ENCODE measurements at regions not wholly inside any gene's neighbourhood (a gene's known extent, or its start where the extent isn't known, plus 50 kb on each side); places are given as distances from the start of the nearest gene placed in this dataset.
"Not testable (repeated sequence)": the region's sequence is repeated elsewhere in the genome, so short reads cannot be mapped to it uniquely, and the experiment has no call there.

DNA sequence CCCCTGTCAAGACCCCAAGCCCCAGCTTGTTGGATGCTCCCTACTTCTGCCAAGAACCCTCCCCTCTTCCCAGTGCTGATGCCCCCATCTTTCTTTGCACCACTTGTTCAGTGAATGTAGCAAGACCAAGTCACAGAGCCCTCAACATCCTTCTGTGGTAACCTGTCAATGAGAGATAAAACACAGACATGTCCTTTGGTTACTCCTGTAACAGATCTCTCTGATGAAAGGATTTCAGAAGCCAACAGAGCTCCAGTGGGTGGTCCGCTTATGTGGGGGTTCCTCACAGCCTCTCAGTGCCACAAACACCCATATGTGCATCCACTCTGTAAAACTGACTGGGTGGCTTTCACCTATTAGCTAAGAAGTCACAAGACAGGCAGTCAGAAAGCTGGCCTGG, 93.2 kb upstream of the CST7 start:
- H3K4me3 ChIP-seq (replicated peaks in 1 of 3; ENCODE audit: insufficient read depth in 1 of 3, low read depth in 1 of 3, low read length in 3 of 3) = no peak overlapping the region
- no peaks in the 10 kb centered on the region for H3K9me1 ChIP-seq (replicated peaks; ENCODE audit: control insufficient read depth, extremely low read depth, insufficient read depth, low read length)
- H3K9ac ChIP-seq (replicated peaks; ENCODE audit: extremely low read depth, insufficient read depth, low read length) = no peak overlapping the region
- H3K9me3 ChIP-seq (replicated peaks; ENCODE audit: control insufficient read depth, insufficient read depth, low read length) = peaks cover 3% of the 10 kb centered on the region
- ChIA-PET POLR2A (no interaction called here), CTCF (no interaction called here)
- TF ChIP-seq GATA2 (IDR thresholded peaks at IDR 0.05; ENCODE audit: insufficient read depth, insufficient read length, low read depth, low read length) (no peak), POLR2A (IDR thresholded peaks at IDR 0.05; ENCODE audit: low read depth, low read length) (no peak), POLR2AphosphoS5 (IDR thresholded peaks at IDR 0.05; ENCODE audit: insufficient read depth, low read depth, low read length) (no peak), MYC (IDR thresholded peaks at IDR 0.05; ENCODE audit: low read depth, low read length) (no peak), EZH2 (IDR thresholded peaks at IDR 0.05; ENCODE audit: borderline replicate concordance, low read depth, low read length, severe bottlenecking) (no peak), FOS (IDR thresholded peaks at IDR 0.05; ENCODE audit: borderline replicate concordance, insufficient read depth, low read length) (no peak), JUN (IDR thresholded peaks at IDR 0.05; ENCODE audit: borderline replicate concordance, insufficient read depth, insufficient read length, low read depth) (no peak)
- TF ChIP-seq, protein P1, sequence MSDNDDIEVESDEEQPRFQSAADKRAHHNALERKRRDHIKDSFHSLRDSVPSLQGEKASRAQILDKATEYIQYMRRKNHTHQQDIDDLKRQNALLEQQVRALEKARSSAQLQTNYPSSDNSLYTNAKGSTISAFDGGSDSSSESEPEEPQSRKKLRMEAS (IDR thresholded peaks at IDR 0.05; ENCODE audit: insufficient read depth, insufficient read length) = no peak
- TF ChIP-seq, protein P2, sequence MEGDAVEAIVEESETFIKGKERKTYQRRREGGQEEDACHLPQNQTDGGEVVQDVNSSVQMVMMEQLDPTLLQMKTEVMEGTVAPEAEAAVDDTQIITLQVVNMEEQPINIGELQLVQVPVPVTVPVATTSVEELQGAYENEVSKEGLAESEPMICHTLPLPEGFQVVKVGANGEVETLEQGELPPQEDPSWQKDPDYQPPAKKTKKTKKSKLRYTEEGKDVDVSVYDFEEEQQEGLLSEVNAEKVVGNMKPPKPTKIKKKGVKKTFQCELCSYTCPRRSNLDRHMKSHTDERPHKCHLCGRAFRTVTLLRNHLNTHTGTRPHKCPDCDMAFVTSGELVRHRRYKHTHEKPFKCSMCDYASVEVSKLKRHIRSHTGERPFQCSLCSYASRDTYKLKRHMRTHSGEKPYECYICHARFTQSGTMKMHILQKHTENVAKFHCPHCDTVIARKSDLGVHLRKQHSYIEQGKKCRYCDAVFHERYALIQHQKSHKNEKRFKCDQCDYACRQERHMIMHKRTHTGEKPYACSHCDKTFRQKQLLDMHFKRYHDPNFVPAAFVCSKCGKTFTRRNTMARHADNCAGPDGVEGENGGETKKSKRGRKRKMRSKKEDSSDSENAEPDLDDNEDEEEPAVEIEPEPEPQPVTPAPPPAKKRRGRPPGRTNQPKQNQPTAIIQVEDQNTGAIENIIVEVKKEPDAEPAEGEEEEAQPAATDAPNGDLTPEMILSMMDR (IDR thresholded peaks at IDR 0.05; ENCODE audit: extremely low read depth in 1 of 2, insufficient read depth in 1 of 2, low read depth in 1 of 2, low read length in 2 of 2) = no peak
- intact Hi-C loops (cut with micrococcal nuclease) (no loop called here), dilution Hi-C loops (cut with MboI; ENCODE audit: extremely low pct_ligation_motif_present, low sequenced_read_pairs) (no loop called here)
- H4K20me1 ChIP-seq (replicated peaks; ENCODE audit: control insufficient read depth, extremely low read depth, insufficient read depth, low read length) = no peaks in the 10 kb centered on the region
- DNase-seq (ENCODE audit: low read depth, low spot score) (no peak), FAIRE-seq (no peak)
- H3K36me3 ChIP-seq (ENCODE audit: control insufficient read depth in 2 of 2, extremely low read depth in 1 of 2, insufficient read depth in 2 of 2, low read length in 2 of 2) = no peaks in the 10 kb centered on the region
- no peaks in the 10 kb centered on the region for H3K79me2 ChIP-seq (ENCODE audit: control insufficient read depth, insufficient read depth, low read length)
- no peak overlapping the region for H2AFZ ChIP-seq (ENCODE audit: low read depth, low read length)
- no peak overlapping the region for H3K4me2 ChIP-seq (ENCODE audit: insufficient read depth, low read length)
- no peaks in the 10 kb centered on the region for H3K27me3 ChIP-seq (ENCODE audit: control insufficient read depth in 2 of 2, insufficient read depth in 2 of 2, low read length in 2 of 2)
- no peak overlapping the region for H3K27ac ChIP-seq (ENCODE audit: insufficient read depth, low read depth, low read length)
- no TSS peak for BruUV-seq (replicated peaks)
- H3K4me1 ChIP-seq (ENCODE audit: control insufficient read depth, extremely low read depth, insufficient read depth, low read length) = no peaks in the 10 kb centered on the region

DNA sequence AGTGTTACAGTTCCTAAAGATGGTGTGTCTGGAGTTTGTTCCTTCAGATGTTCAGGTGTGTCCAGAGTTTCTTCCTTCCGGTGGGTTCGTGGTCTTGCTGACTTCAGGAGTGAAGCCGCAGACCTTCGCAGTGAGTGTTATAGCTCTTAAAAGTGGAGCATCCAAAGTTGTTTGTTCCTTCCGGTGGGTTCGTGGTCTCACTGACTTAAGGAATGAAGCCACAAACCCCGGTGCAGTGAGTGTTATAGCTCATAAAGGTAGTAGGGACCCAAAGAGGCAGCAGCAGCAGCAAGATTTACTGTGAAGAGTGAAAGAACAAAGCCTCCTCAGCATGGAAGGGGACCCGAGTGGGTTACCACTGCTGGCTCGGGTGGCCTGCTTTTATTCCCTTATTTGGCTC, 90.6 kb upstream of the CST7 start:
- H3K4me3 ChIP-seq (replicated peaks in 1 of 3; ENCODE audit: insufficient read depth in 1 of 3, low read depth in 1 of 3, low read length in 3 of 3); H3K4me2 ChIP-seq (ENCODE audit: insufficient read depth, low read length); POLR2A ChIA-PET; H3K9ac ChIP-seq (replicated peaks; ENCODE audit: extremely low read depth, insufficient read depth, low read length); CTCF ChIA-PET; H3K27me3 ChIP-seq (ENCODE audit: control insufficient read depth in 2 of 2, insufficient read depth in 2 of 2, low read length in 2 of 2); dilution Hi-C loops (cut with MboI; ENCODE audit: extremely low pct_ligation_motif_present, low sequenced_read_pairs); H3K79me2 ChIP-seq (ENCODE audit: control insufficient read depth, insufficient read depth, low read length); H3K36me3 ChIP-seq (ENCODE audit: control insufficient read depth in 2 of 2, extremely low read depth in 1 of 2, insufficient read depth in 2 of 2, low read length in 2 of 2); intact Hi-C loops (cut with micrococcal nuclease); H3K4me1 ChIP-seq (ENCODE audit: control insufficient read depth, extremely low read depth, insufficient read depth, low read length); H3K27ac ChIP-seq (ENCODE audit: insufficient read depth, low read depth, low read length); H2AFZ ChIP-seq (ENCODE audit: low read depth, low read length); H3K9me3 ChIP-seq (replicated peaks; ENCODE audit: control insufficient read depth, insufficient read depth, low read length); DNase-seq (ENCODE audit: low read depth, low spot score); BruUV-seq (replicated peaks); H3K9me1 ChIP-seq (replicated peaks; ENCODE audit: control insufficient read depth, extremely low read depth, insufficient read depth, low read length); H4K20me1 ChIP-seq (replicated peaks; ENCODE audit: control insufficient read depth, extremely low read depth, insufficient read depth, low read length); FAIRE-seq: not testable (repeated sequence)

All from endothelial cell of umbilical vein (primary cell).